ENCODE measurements at regions not wholly inside any gene's neighbourhood (a gene's known extent, or its start where the extent isn't known, plus 50 kb on each side); places are given as distances from the start of the nearest gene placed in this dataset.

DNA sequence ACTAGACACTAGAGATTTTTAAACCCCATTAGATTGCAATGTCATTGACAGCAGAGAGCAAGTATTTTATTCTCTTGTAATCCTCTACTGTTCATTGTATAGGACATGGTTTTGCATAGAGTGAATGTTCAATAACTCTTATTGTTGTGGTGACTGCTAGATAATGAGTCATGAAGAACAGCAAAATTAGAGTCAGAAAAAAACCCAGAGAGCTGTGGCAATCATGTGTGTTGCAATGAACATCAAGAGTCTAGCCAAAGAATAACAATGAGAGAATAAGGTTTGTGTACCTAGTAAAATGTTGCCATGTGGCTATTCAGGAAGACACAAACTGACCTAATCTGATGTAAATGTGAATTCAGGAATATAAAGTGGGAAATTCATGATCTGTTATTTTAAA, 684.0 kb downstream of the DSC3 start (continued):
- no peak for TF ChIP-seq ZFP3 (CRISPR knock-in tag; IDR thresholded peaks at IDR 0.05)
- no peak for TF ChIP-seq GLIS3 (CRISPR knock-in tag; IDR thresholded peaks at IDR 0.05)

DNA sequence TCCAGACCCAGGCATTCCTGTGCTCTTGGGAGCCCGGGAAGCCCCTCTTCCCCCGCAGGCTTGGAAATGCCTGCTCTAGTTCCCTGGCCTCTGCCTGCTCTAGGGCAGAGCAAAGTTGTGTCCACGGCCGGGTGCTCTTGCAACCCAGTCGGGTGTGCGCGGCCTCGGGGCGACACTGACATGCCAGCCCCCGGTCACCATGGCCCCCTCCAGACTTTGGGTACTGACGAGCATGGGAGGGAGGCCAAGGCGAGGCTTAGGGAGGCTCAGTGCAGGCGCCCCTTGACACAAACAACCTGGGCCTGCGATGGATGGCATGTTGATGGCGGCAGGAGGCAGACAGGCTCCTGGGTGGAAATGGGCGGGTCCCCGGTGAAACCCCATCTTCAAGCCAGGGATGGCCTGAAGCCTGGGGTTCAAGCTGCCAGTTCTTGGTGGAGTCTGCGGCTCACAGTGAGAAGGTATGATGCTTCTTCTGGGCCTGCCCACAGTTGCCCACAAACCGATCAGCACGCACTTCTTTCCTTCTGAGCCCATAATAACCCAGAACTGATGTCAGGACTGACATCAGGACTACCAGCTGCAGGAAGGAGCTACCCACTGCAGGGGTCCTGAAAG, 689.9 kb downstream of the DSC3 start:
- no peak for ATAC-seq
- TF ChIP-seq BACH2 (CRISPR knock-in tag; IDR thresholded peaks at IDR 0.05; ENCODE audit: borderline replicate concordance): no peak
- TF ChIP-seq CSRNP3 (CRISPR knock-in tag; IDR thresholded peaks at IDR 0.05): no peak
- TF ChIP-seq ZFP30 (CRISPR knock-in tag; IDR thresholded peaks at IDR 0.05): no peak
- no peak for TF ChIP-seq OSR1 (CRISPR knock-in tag; IDR thresholded peaks at IDR 0.05)
- TF ChIP-seq TCF4 (CRISPR knock-in tag; IDR thresholded peaks at IDR 0.05; ENCODE audit: borderline replicate concordance): no peak
- no peak for TF ChIP-seq ISL1 (CRISPR knock-in tag; IDR thresholded peaks at IDR 0.05)
- no peak for TF ChIP-seq ZC3H10 (CRISPR knock-in tag; IDR thresholded peaks at IDR 0.05)
- TF ChIP-seq SNAI2 (CRISPR knock-in tag; IDR thresholded peaks at IDR 0.05): no peak
- TF ChIP-seq ZNF8 (CRISPR knock-in tag; IDR thresholded peaks at IDR 0.05): no peak
- TF ChIP-seq ESRRG (CRISPR knock-in tag; IDR thresholded peaks at IDR 0.05): no peak
- TF ChIP-seq, protein P1, sequence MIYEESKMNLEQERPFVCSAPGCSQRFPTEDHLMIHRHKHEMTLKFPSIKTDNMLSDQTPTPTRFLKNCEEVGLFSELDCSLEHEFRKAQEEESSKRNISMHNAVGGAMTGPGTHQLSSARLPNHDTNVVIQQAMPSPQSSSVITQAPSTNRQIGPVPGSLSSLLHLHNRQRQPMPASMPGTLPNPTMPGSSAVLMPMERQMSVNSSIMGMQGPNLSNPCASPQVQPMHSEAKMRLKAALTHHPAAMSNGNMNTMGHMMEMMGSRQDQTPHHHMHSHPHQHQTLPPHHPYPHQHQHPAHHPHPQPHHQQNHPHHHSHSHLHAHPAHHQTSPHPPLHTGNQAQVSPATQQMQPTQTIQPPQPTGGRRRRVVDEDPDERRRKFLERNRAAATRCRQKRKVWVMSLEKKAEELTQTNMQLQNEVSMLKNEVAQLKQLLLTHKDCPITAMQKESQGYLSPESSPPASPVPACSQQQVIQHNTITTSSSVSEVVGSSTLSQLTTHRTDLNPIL (CRISPR knock-in tag; IDR thresholded peaks at IDR 0.05; ENCODE audit: low read depth): no peak
- no peak for TF ChIP-seq ZNF70 (CRISPR knock-in tag; IDR thresholded peaks at IDR 0.05)
- TF ChIP-seq CSDC2 (CRISPR knock-in tag; IDR thresholded peaks at IDR 0.05): no peak
- no peak for TF ChIP-seq ZFP3 (CRISPR knock-in tag; IDR thresholded peaks at IDR 0.05)
- TF ChIP-seq RARB (CRISPR knock-in tag; IDR thresholded peaks at IDR 0.05): no peak
- no peak for TF ChIP-seq ZNF565 (CRISPR knock-in tag; conservative IDR thresholded peaks at IDR 0.05; ENCODE audit: low read depth)

DNA sequence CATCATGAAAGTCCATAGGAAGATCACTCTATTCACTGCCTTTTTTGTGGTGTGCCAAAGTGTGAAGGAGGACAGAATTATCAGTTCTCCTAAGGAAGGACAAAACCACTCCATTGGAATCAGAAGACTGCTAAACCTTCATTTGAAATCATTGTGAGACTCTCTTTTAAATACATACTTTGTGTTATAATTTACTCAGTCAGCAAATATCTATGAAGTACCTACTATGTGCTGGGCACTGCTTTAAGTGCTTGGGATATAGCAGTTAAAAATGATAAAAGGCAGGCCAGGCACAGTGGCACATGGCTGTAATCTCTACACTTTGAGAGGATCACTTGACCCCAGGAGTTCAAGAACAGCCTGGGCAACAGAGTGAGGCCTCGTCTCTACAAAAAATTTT, 692.3 kb downstream of the DSC3 start:
- no peak for ATAC-seq
- no peak for TF ChIP-seq CSDC2 (CRISPR knock-in tag; IDR thresholded peaks at IDR 0.05)
- TF ChIP-seq OSR1 (CRISPR knock-in tag; IDR thresholded peaks at IDR 0.05): no peak
- no peak for TF ChIP-seq ZC3H10 (CRISPR knock-in tag; IDR thresholded peaks at IDR 0.05)
- no peak for TF ChIP-seq PATZ1 (CRISPR knock-in tag; IDR thresholded peaks at IDR 0.05; ENCODE audit: borderline replicate concordance)
- TF ChIP-seq SNAI2 (CRISPR knock-in tag; IDR thresholded peaks at IDR 0.05): no peak
- no peak for TF ChIP-seq ZFP3 (CRISPR knock-in tag; IDR thresholded peaks at IDR 0.05)
- TF ChIP-seq RARB (CRISPR knock-in tag; IDR thresholded peaks at IDR 0.05): no peak
- TF ChIP-seq ESRRG (CRISPR knock-in tag; IDR thresholded peaks at IDR 0.05): no peak
- TF ChIP-seq ZFP30 (CRISPR knock-in tag; IDR thresholded peaks at IDR 0.05): no peak
- TF ChIP-seq CSRNP3 (CRISPR knock-in tag; IDR thresholded peaks at IDR 0.05): no peak

- TF ChIP-seq ZC3H10 (CRISPR knock-in tag; IDR thresholded peaks at IDR 0.05) (no peak), ESRRG (CRISPR knock-in tag; IDR thresholded peaks at IDR 0.05) (no peak)
Observed at GRCh38 chr18:30343090-30343489, 699.5 kb downstream of the DSC3 start.

GRCh38 chr18:30342675-30343074, 699.9 kb downstream of the DSC3 start:
- TF ChIP-seq CSDC2 (CRISPR knock-in tag; IDR thresholded peaks at IDR 0.05) (no peak), ISL1 (CRISPR knock-in tag; IDR thresholded peaks at IDR 0.05) (no peak), SNAI2 (CRISPR knock-in tag; IDR thresholded peaks at IDR 0.05) (no peak), BACH2 (CRISPR knock-in tag; IDR thresholded peaks at IDR 0.05; ENCODE audit: borderline replicate concordance) (no peak)
- ATAC-seq: no peak

More at GRCh38 chr18:30343090-30343489, 699.5 kb downstream of the DSC3 start:
- ATAC-seq: no peak

DNA sequence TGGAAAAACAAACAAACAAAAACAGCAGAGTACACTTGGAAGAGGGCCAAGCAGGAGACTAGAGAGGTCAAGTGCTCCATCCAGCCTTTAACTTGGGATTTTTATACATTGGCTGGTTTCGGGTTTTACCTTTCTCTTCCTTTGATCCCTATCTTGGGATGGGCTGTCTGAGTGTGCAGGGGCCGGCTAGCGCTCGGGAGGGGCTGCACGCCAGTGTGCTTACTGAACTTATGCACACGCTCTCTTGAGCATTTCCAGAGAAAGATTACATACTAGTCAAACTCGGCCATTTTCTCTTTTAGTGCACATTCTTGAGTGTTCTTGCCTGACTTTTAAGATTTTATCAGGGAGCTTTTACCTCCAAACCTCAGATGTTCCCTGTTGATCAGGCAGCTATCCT, 707.8 kb downstream of the DSC3 start:
- no peak for ATAC-seq
- TF ChIP-seq TCF4 (CRISPR knock-in tag; IDR thresholded peaks at IDR 0.05; ENCODE audit: borderline replicate concordance): no peak
- TF ChIP-seq ZFP30 (CRISPR knock-in tag; IDR thresholded peaks at IDR 0.05): no peak
- TF ChIP-seq RARB (CRISPR knock-in tag; IDR thresholded peaks at IDR 0.05): no peak
- no peak for TF ChIP-seq ZNF565 (CRISPR knock-in tag; conservative IDR thresholded peaks at IDR 0.05; ENCODE audit: low read depth)
- TF ChIP-seq ISL1 (CRISPR knock-in tag; IDR thresholded peaks at IDR 0.05): no peak
- no peak for TF ChIP-seq PATZ1 (CRISPR knock-in tag; IDR thresholded peaks at IDR 0.05; ENCODE audit: borderline replicate concordance)
- no peak for TF ChIP-seq ZC3H10 (CRISPR knock-in tag; IDR thresholded peaks at IDR 0.05)
- TF ChIP-seq CSRNP3 (CRISPR knock-in tag; IDR thresholded peaks at IDR 0.05): no peak
- TF ChIP-seq TOX (CRISPR knock-in tag; IDR thresholded peaks at IDR 0.05; ENCODE audit: borderline replicate concordance): no peak
- TF ChIP-seq OSR1 (CRISPR knock-in tag; IDR thresholded peaks at IDR 0.05): no peak
- TF ChIP-seq ESRRG (CRISPR knock-in tag; IDR thresholded peaks at IDR 0.05): no peak
- no peak for TF ChIP-seq GLIS3 (CRISPR knock-in tag; IDR thresholded peaks at IDR 0.05)

Data from SK-N-SH treated with all-trans-retinoic acid at 6 μM for 48 hours (cell line).